ENCODE measurements at regions not wholly inside any gene's neighbourhood (a gene's known extent, or its start where the extent isn't known, plus 50 kb on each side); places are given as distances from the start of the nearest gene placed in this dataset.

- no peak overlapping the region for H2AFZ ChIP-seq
- no peaks in the 10 kb centered on the region for H3F3A ChIP-seq (replicated peaks; ENCODE audit: low read depth)
- Mint-ChIP-seq H3K4me3 (no peak overlapping the region), H3K27ac (no peak overlapping the region), H3K36me3 (ENCODE audit: low read depth) (no peaks in the 10 kb centered on the region), H3K27me3 (ENCODE audit: insufficient read depth, low read depth, poor library complexity) (no peaks in the 10 kb centered on the region), H3K4me1 (no peaks in the 10 kb centered on the region), H3K9me3 (no peaks in the 10 kb centered on the region)
- no peak overlapping the region for H3K4me2 ChIP-seq
- 0 out of 2 replicates have a peak, but pooled peaks cover 4% of the 10 kb centered on the region for H3K9me2 ChIP-seq (ENCODE audit: insufficient read depth)
- no peaks in the 10 kb centered on the region for H3K4me1 ChIP-seq (ENCODE audit: insufficient read depth)
- H3K79me2 ChIP-seq (replicated peaks; ENCODE audit: insufficient read depth) = no peaks in the 10 kb centered on the region
- no peak overlapping the region for H3K27ac ChIP-seq (ENCODE audit: low read depth)
- H3K4me3 ChIP-seq = no peak overlapping the region
- DNase-seq (ENCODE audit: low spot score) (no peak), ATAC-seq (no peak)
- H4K20me1 ChIP-seq (replicated peaks; ENCODE audit: insufficient read depth) = no peaks in the 10 kb centered on the region
- H3K27me3 ChIP-seq (ENCODE audit: insufficient read depth) = no peaks in the 10 kb centered on the region
- TF ChIP-seq STAT1 (IDR thresholded peaks at IDR 0.05; ENCODE audit: unreplicated experiment) = no peak
- no peak for TF ChIP-seq JUNB (IDR thresholded peaks at IDR 0.05; ENCODE audit: unreplicated experiment)
- TF ChIP-seq EZH2 (IDR thresholded peaks at IDR 0.05; ENCODE audit: low read depth, unreplicated experiment) = no peak
- no peak for TF ChIP-seq CTCF (conservative IDR thresholded peaks at IDR 0.05; ENCODE audit: low read depth in 2 of 2)
- TF ChIP-seq EZH2phosphoT487 (IDR thresholded peaks at IDR 0.05; ENCODE audit: unreplicated experiment) = no peak
- TF ChIP-seq CREB1 (CRISPR knock-in tag; IDR thresholded peaks at IDR 0.05; ENCODE audit: low read depth) = no peak
- no peak for TF ChIP-seq ETS1 (IDR thresholded peaks at IDR 0.05)
- no peak for TF ChIP-seq ZNF114 (CRISPR knock-in tag; IDR thresholded peaks at IDR 0.05)
- no peak for TF ChIP-seq POLR2AphosphoS5 (IDR thresholded peaks at IDR 0.05; ENCODE audit: low read depth)
- no peak for TF ChIP-seq ZNF331 (CRISPR knock-in tag; IDR thresholded peaks at IDR 0.05; ENCODE audit: low read depth)
- TF ChIP-seq NANOG (IDR thresholded peaks at IDR 0.05; ENCODE audit: borderline replicate concordance) = no peak
- TF ChIP-seq ZNF462 (CRISPR knock-in tag; IDR thresholded peaks at IDR 0.05) = no peak
- no peak for TF ChIP-seq REST (IDR thresholded peaks at IDR 0.05; ENCODE audit: unreplicated experiment)
- H3K36me3 ChIP-seq (ENCODE audit: insufficient read depth) = no peaks in the 10 kb centered on the region
These were observed 174.2 kb upstream of the GORAB start for GRCh38 chr1:170357750-170358149.
